Adipocyte (in vitro differentiated cells): ENCODE measurements at regions not wholly inside any gene's neighbourhood (a gene's known extent, or its start where the extent isn't known, plus 50 kb on each side); places are given as distances from the start of the nearest gene placed in this dataset.

Source experiments
- DNase-seq: peaks from one replicate; pipeline ENCODE4 v3.0.0-alpha.2; 2015; ENCODE audit warnings: low read depth
- H3K27me3 ChIP-seq: replicated peaks from 2 replicates; pipeline ENCODE4 v1.7.0; 2013; ENCODE audit warnings: mild to moderate bottlenecking, low read length, moderate library complexity; ENCODE audit not compliant: control insufficient read depth, insufficient read depth
- H3K36me3 ChIP-seq: 2 replicates; pipeline ENCODE4 v1.7.0; 2013; ENCODE audit warnings: low read length, mild to moderate bottlenecking, moderate library complexity; ENCODE audit not compliant: control insufficient read depth, insufficient read depth, severe bottlenecking
- H3K4me1 ChIP-seq: 2 replicates; pipeline ENCODE4 v1.7.0; 2013; ENCODE audit warnings: mild to moderate bottlenecking, low read length, moderate library complexity; ENCODE audit not compliant: control insufficient read depth, insufficient read depth
- H3K4me3 ChIP-seq: 2 replicates; pipeline ENCODE4 v1.7.0; 2013; ENCODE audit warnings: mild to moderate bottlenecking, low read length, moderate library complexity
- H3K9ac ChIP-seq: 2 replicates; pipeline ENCODE4 v1.7.0; 2013; ENCODE audit warnings: mild to moderate bottlenecking, low read length, moderate library complexity
- H3K9me3 ChIP-seq: 2 replicates; pipeline ENCODE4 v1.7.0; 2013; ENCODE audit warnings: mild to moderate bottlenecking, low read length, moderate library complexity; ENCODE audit not compliant: control insufficient read depth

- Histone ChIP-seq H3K36me3 (no peaks in the 10 kb centered on the region), H3K4me1 (no peaks in the 10 kb centered on the region), H3K9ac (no peak overlapping the region), H3K9me3 (no peaks in the 10 kb centered on the region), H3K4me3 (no peak overlapping the region), H3K27me3 (no peaks in the 10 kb centered on the region)
- DNase-seq, result no peak
Observed at GRCh38 chr11:92643827-92644226, 325.6 kb upstream of the MTNR1B start.

GRCh38 chr11:92644595-92645445, 324.6 kb upstream of the MTNR1B start:
- H3K4me1 ChIP-seq, result no peaks in the 10 kb centered on the region
- no peak overlapping the region for H3K9ac ChIP-seq
- no peaks in the 10 kb centered on the region for H3K9me3 ChIP-seq
- no peak overlapping the region for H3K4me3 ChIP-seq
- DNase-seq, result no peak
- no peaks in the 10 kb centered on the region for H3K36me3 ChIP-seq
- H3K27me3 ChIP-seq, result no peaks in the 10 kb centered on the region

DNA sequence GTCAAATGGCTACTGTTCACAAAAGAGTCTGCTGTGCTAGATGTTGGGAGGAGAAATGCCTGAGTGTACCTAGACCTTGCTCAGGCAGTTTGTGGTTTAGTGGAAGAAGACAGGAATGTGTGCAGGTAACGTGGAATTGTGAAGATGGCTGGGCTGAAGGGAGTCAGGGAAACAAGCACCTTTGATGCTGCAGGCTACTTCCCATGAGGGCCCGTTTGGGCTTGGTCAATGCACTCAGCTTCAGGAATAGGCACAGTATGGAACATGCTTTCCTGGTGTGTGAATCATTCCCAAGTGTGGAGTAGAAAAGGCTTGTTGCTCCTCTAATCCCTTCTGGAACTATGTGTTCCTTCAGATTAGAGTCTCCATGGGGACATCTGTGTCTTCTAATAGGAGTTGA, 318.3 kb upstream of the MTNR1B start:
- no peak overlapping the region for H3K9ac ChIP-seq
- no peak for DNase-seq
- H3K27me3 ChIP-seq, result no peaks in the 10 kb centered on the region
- H3K36me3 ChIP-seq, result no peaks in the 10 kb centered on the region
- H3K4me3 ChIP-seq, result no peak overlapping the region
- no peaks in the 10 kb centered on the region for H3K4me1 ChIP-seq
- no peaks in the 10 kb centered on the region for H3K9me3 ChIP-seq

DNA sequence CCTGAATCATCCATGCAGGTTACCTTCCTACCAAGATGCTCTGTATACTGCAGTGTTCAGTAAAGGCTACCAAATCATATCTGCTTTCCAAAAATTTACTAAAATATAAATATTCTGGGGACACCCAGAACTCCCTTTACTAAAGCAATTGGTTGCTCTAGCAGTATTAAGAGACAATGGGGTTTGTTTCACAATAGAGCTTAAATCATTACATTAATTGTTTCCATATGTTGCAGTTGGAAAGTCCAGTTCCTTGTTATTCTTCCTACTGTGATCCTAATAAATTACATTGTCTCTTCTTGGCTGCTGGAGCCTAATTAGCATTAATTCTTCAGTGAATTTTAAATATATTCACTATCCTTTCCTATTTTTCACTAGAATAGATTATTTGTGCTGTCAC, 316.0 kb upstream of the MTNR1B start:
- Histone ChIP-seq H3K9me3 (no peaks in the 10 kb centered on the region), H3K4me3 (no peak overlapping the region), H3K9ac (no peak overlapping the region), H3K4me1 (no peaks in the 10 kb centered on the region), H3K36me3 (no peaks in the 10 kb centered on the region), H3K27me3 (no peaks in the 10 kb centered on the region)
- no peak for DNase-seq

GRCh38 chr11:92656783-92657182, 312.7 kb upstream of the MTNR1B start:
- Histone ChIP-seq H3K36me3 (no peaks in the 10 kb centered on the region), H3K9me3 (no peaks in the 10 kb centered on the region), H3K9ac (no peak overlapping the region), H3K4me1 (no peaks in the 10 kb centered on the region), H3K27me3 (no peaks in the 10 kb centered on the region), H3K4me3 (no peak overlapping the region)
- no peak for DNase-seq

DNA sequence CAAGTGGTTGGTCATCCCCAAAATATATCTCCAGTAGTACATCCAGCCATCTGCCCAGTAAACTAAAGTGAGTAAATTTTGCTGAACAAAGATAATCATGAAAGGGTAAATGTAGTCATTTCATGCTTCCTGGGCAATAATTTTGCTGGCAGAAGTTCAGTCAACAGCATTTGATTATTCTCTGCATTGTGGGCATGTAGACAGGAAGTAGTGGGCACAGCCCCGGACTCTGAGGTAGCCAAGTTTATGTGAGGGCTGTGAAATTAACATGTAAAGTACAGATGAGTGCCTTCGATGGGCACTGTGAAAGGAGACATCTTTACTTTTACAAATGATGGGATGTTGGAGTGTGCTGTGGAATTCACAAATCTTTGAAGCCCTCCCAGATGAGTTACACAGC, 312.2 kb upstream of the MTNR1B start:
- Histone ChIP-seq H3K9me3 (no peaks in the 10 kb centered on the region), H3K4me3 (no peak overlapping the region), H3K27me3 (no peaks in the 10 kb centered on the region), H3K36me3 (no peaks in the 10 kb centered on the region), H3K9ac (no peak overlapping the region), H3K4me1 (peaks cover 2% of the 10 kb centered on the region)
- DNase-seq, result no peak

GRCh38 chr11:92658733-92659132, 310.7 kb upstream of the MTNR1B start:
- Histone ChIP-seq H3K9ac (no peak overlapping the region), H3K9me3 (no peaks in the 10 kb centered on the region), H3K4me1 (peaks cover 13% of the 10 kb centered on the region), H3K4me3 (no peak overlapping the region), H3K36me3 (no peaks in the 10 kb centered on the region), H3K27me3 (no peaks in the 10 kb centered on the region)
- no peak for DNase-seq

GRCh38 chr11:92659793-92660192, 309.7 kb upstream of the MTNR1B start:
- Histone ChIP-seq H3K36me3 (no peaks in the 10 kb centered on the region), H3K4me3 (no peak overlapping the region), H3K4me1 (peaks cover 13% of the 10 kb centered on the region), H3K9ac (no peak overlapping the region), H3K9me3 (no peaks in the 10 kb centered on the region), H3K27me3 (no peaks in the 10 kb centered on the region)
- no peak for DNase-seq

DNA sequence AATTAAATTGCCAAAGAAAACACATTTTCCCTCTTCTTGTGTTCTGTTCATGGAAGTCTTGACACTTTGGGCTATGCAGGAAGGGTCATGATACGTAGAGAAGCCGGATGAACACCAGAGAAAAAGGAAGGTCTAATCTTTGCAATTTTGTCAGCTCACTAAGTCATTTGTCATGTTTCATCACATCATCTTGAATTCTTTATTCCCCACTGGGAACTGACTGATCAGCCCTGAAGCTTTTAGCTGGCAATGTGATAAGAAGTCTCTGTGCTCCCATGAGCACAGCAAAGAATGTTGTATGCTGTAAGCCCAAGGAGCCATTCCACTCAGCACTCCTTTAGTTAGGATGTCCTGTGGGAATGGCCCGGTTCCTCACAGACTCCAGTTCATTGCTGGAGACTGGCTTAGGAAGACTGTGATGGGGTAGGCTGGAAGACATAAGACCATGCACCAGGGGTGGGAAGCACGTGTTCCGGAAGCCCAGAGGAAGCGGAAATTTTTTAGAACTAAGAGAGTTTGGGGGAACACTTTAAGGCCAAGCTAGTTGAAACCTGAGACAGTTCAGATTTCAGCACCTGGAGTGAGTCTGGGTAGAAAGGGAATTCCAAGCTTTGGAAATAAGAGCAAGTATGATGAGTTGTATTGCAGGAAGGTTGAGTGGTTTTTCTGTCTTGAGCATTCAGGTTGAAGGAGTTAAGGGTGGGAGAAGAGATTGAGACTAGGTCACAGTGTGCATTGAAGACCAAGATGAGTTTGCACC, 306.7 kb upstream of the MTNR1B start:
- Histone ChIP-seq H3K9me3 (no peaks in the 10 kb centered on the region), H3K4me3 (no peak overlapping the region)

GRCh38 chr11:92663539-92663938, 305.9 kb upstream of the MTNR1B start:
- no peak for DNase-seq
- no peak overlapping the region for H3K4me3 ChIP-seq
- H3K27me3 ChIP-seq, result no peaks in the 10 kb centered on the region
- no peaks in the 10 kb centered on the region for H3K9me3 ChIP-seq
- peaks cover 13% of the 10 kb centered on the region for H3K4me1 ChIP-seq
- H3K9ac ChIP-seq, result no peak overlapping the region
- no peaks in the 10 kb centered on the region for H3K36me3 ChIP-seq

More for the DNA sequence above, 306.7 kb upstream of the MTNR1B start:
- Histone ChIP-seq H3K27me3 (no peaks in the 10 kb centered on the region), H3K9ac (no peak overlapping the region), H3K4me1 (peaks cover 13% of the 10 kb centered on the region), H3K36me3 (no peaks in the 10 kb centered on the region)
- no peak for DNase-seq

GRCh38 chr11:92667486-92668152, 301.8 kb upstream of the MTNR1B start:
- no peak overlapping the region for H3K4me3 ChIP-seq
- no peaks in the 10 kb centered on the region for H3K36me3 ChIP-seq
- H3K9me3 ChIP-seq, result no peaks in the 10 kb centered on the region
- no peaks in the 10 kb centered on the region for H3K27me3 ChIP-seq
- no peak overlapping the region for H3K9ac ChIP-seq
- H3K4me1 ChIP-seq, result peaks cover 7% of the 10 kb centered on the region
- DNase-seq, result no peak
